ENCODE measurements at regions not wholly inside any gene's neighbourhood (a gene's known extent, or its start where the extent isn't known, plus 50 kb on each side); places are given as distances from the start of the nearest gene placed in this dataset.

GRCh38 chr1:245091818-245092637, 62.8 kb upstream of the KIF26B start:
- Histone ChIP-seq H3K27ac (ENCODE audit: low read depth in 1 of 3, low read length in 2 of 3) (peak overlapping the region in 2 of 3 donors; percentile 14 to 69), H3K36me3 (ENCODE audit: control insufficient read depth in 3 of 3, insufficient read depth in 2 of 3, low read depth in 1 of 3, low read length in 3 of 3) (peaks cover 0 to 4% (median 0%) of the 10 kb centered on the region in 3 donors), H3K4me1 (ENCODE audit: control insufficient read depth in 3 of 3, insufficient read depth in 2 of 3, low read depth in 1 of 3, low read length in 2 of 3) (no peaks in the 10 kb centered on the region), H3K9me3 (ENCODE audit: control insufficient read depth in 2 of 2, insufficient read depth in 1 of 2, low read depth in 1 of 2, low read length in 1 of 2) (no peaks in the 10 kb centered on the region), H3K27me3 (ENCODE audit: control insufficient read depth in 3 of 3, insufficient read depth in 3 of 3, low read length in 3 of 3) (no peaks in the 10 kb centered on the region), H3K4me3 (ENCODE audit: low read depth in 1 of 3, low read length in 3 of 3) (no peak overlapping the region)
- FAIRE-seq, result no peak
- peak; percentile 5 to 21 for DNase-seq
- WGBS, 3 donors, result 74 to 85% (median 83%) methylated on average over 12 of the region's 12 CpGs

DNA sequence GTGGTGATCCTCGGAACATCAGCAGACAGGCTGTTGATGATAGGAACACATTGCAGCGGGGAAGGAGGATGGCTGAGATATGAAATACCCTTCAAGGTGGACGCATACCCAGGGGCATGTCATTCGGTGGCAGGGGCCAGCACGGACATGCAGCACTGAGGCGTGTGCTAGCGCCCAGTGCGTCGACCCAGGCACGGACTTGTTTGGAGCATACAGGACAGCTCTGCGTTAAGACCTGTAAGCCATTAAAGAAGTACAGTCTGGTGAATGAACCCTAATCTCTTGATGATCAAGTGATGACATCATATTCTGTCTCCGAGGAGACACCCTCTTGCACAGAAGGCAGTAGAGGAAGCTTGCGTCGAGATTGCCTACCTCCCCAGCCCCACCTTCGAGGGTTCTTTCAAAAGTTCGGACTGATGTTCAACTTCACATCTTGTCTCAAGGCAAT, 63.6 kb upstream of the KIF26B start:
- no peaks in the 10 kb centered on the region for H3K27me3 ChIP-seq (ENCODE audit: control insufficient read depth in 3 of 3, insufficient read depth in 3 of 3, low read length in 3 of 3)
- no peak overlapping the region for H3K4me3 ChIP-seq (ENCODE audit: low read depth in 1 of 3, low read length in 3 of 3)
- H3K36me3 ChIP-seq (ENCODE audit: control insufficient read depth in 3 of 3, insufficient read depth in 2 of 3, low read depth in 1 of 3, low read length in 3 of 3), result peaks cover 0 to 4% (median 0%) of the 10 kb centered on the region in 3 donors
- H3K27ac ChIP-seq (ENCODE audit: low read depth in 1 of 3, low read length in 2 of 3), result no peak overlapping the region
- DNase-seq (no peak), FAIRE-seq (no peak)
- no peaks in the 10 kb centered on the region for H3K4me1 ChIP-seq (ENCODE audit: control insufficient read depth in 3 of 3, insufficient read depth in 2 of 3, low read depth in 1 of 3, low read length in 2 of 3)
- H3K9me3 ChIP-seq (ENCODE audit: control insufficient read depth in 2 of 2, insufficient read depth in 1 of 2, low read depth in 1 of 2, low read length in 1 of 2), result no peaks in the 10 kb centered on the region
- 94 to 97% (median 95%) methylated on average over 16 of the region's 16 CpGs for WGBS, 3 donors

- H3K36me3 ChIP-seq (ENCODE audit: control insufficient read depth in 3 of 3, insufficient read depth in 2 of 3, low read depth in 1 of 3, low read length in 3 of 3), result peaks cover 0 to 4% (median 0%) of the 10 kb centered on the region in 3 donors
- H3K27me3 ChIP-seq (ENCODE audit: control insufficient read depth in 3 of 3, insufficient read depth in 3 of 3, low read length in 3 of 3), result no peaks in the 10 kb centered on the region
- no peaks in the 10 kb centered on the region for H3K9me3 ChIP-seq (ENCODE audit: control insufficient read depth in 2 of 2, insufficient read depth in 1 of 2, low read depth in 1 of 2, low read length in 1 of 2)
- no peak overlapping the region for H3K4me3 ChIP-seq (ENCODE audit: low read depth in 1 of 3, low read length in 3 of 3)
- no peak for FAIRE-seq
- WGBS, 3 donors, result 88 to 90% (median 89%) methylated on average over 11 of the region's 11 CpGs
- no peak overlapping the region for H3K27ac ChIP-seq (ENCODE audit: low read depth in 1 of 3, low read length in 2 of 3)
- H3K4me1 ChIP-seq (ENCODE audit: control insufficient read depth in 3 of 3, insufficient read depth in 2 of 3, low read depth in 1 of 3, low read length in 2 of 3), result no peaks in the 10 kb centered on the region
- DNase-seq, result no peak
Observed at GRCh38 chr1:245090491-245091090, 64.2 kb upstream of the KIF26B start.

GRCh38 chr1:245087723-245088122, 67.1 kb upstream of the KIF26B start:
- FAIRE-seq, result no peak
- no peak overlapping the region for H3K4me3 ChIP-seq (ENCODE audit: low read depth in 1 of 3, low read length in 3 of 3)
- no peaks in the 10 kb centered on the region for H3K27me3 ChIP-seq (ENCODE audit: control insufficient read depth in 3 of 3, insufficient read depth in 3 of 3, low read length in 3 of 3)
- H3K4me1 ChIP-seq (ENCODE audit: control insufficient read depth in 3 of 3, insufficient read depth in 2 of 3, low read depth in 1 of 3, low read length in 2 of 3), result no peaks in the 10 kb centered on the region
- peaks cover 0 to 6% (median 0%) of the 10 kb centered on the region in 3 donors for H3K36me3 ChIP-seq (ENCODE audit: control insufficient read depth in 3 of 3, insufficient read depth in 2 of 3, low read depth in 1 of 3, low read length in 3 of 3)
- no peaks in the 10 kb centered on the region for H3K9me3 ChIP-seq (ENCODE audit: control insufficient read depth in 2 of 2, insufficient read depth in 1 of 2, low read depth in 1 of 2, low read length in 1 of 2)
- H3K27ac ChIP-seq (ENCODE audit: low read depth in 1 of 3, low read length in 2 of 3), result no peak overlapping the region
- no peak for DNase-seq
- WGBS, 3 donors, result 91% methylated on average over 4 of the region's 4 CpGs

DNA sequence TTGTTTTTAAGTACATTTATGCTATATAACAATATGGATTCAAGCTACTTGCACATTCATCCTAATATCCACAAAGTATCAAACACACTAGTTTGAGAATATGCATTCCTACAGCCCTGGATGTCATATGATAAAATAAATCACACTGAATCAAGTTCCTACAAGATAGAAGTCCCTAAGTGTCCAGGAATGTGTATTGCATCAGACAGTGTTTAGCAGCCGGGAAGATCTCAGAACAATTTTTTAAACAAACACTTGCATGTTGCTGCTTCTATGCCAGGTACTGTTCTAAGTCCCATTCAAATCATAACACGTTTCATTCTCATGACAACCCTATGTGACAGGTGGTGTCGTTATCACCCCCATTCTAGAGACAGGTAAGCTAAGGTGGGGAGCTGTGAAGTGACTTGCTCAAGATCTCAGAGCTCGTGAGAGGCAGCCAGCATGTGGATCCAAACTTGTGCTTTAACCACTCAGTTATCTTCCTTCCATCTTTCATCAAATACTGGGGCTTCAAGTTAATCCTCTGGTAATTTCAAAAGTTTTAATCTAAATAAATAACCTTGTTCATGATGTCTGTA, 68.3 kb upstream of the KIF26B start:
- 77 to 81% (median 81%) methylated on average over 4 of the region's 4 CpGs for WGBS, 3 donors
- peaks cover 0 to 6% (median 0%) of the 10 kb centered on the region in 3 donors for H3K36me3 ChIP-seq (ENCODE audit: control insufficient read depth in 3 of 3, insufficient read depth in 2 of 3, low read depth in 1 of 3, low read length in 3 of 3)
- no peak for DNase-seq
- H3K27me3 ChIP-seq (ENCODE audit: control insufficient read depth in 3 of 3, insufficient read depth in 3 of 3, low read length in 3 of 3), result no peaks in the 10 kb centered on the region
- H3K9me3 ChIP-seq (ENCODE audit: control insufficient read depth in 2 of 2, insufficient read depth in 1 of 2, low read depth in 1 of 2, low read length in 1 of 2), result no peaks in the 10 kb centered on the region
- no peak for FAIRE-seq
- no peak overlapping the region for H3K4me3 ChIP-seq (ENCODE audit: low read depth in 1 of 3, low read length in 3 of 3)
- no peaks in the 10 kb centered on the region for H3K4me1 ChIP-seq (ENCODE audit: control insufficient read depth in 3 of 3, insufficient read depth in 2 of 3, low read depth in 1 of 3, low read length in 2 of 3)
- H3K27ac ChIP-seq (ENCODE audit: low read depth in 1 of 3, low read length in 2 of 3), result no peak overlapping the region

- DNase-seq, result no peak
- no peaks in the 10 kb centered on the region for H3K4me1 ChIP-seq (ENCODE audit: control insufficient read depth in 3 of 3, insufficient read depth in 2 of 3, low read depth in 1 of 3, low read length in 2 of 3)
- no peak overlapping the region for H3K27ac ChIP-seq (ENCODE audit: low read depth in 1 of 3, low read length in 2 of 3)
- peaks cover 0 to 2% (median 0%) of the 10 kb centered on the region in 3 donors for H3K36me3 ChIP-seq (ENCODE audit: control insufficient read depth in 3 of 3, insufficient read depth in 2 of 3, low read depth in 1 of 3, low read length in 3 of 3)
- H3K9me3 ChIP-seq (ENCODE audit: control insufficient read depth in 2 of 2, insufficient read depth in 1 of 2, low read depth in 1 of 2, low read length in 1 of 2), result no peaks in the 10 kb centered on the region
- FAIRE-seq, result no peak
- WGBS, 3 donors, result 76 to 88% (median 85%) methylated on average over 9 of the region's 9 CpGs
- no peak overlapping the region for H3K4me3 ChIP-seq (ENCODE audit: low read depth in 1 of 3, low read length in 3 of 3)
- H3K27me3 ChIP-seq (ENCODE audit: control insufficient read depth in 3 of 3, insufficient read depth in 3 of 3, low read length in 3 of 3), result no peaks in the 10 kb centered on the region
Observed at GRCh38 chr1:245085508-245086095, 69.2 kb upstream of the KIF26B start.

DNA sequence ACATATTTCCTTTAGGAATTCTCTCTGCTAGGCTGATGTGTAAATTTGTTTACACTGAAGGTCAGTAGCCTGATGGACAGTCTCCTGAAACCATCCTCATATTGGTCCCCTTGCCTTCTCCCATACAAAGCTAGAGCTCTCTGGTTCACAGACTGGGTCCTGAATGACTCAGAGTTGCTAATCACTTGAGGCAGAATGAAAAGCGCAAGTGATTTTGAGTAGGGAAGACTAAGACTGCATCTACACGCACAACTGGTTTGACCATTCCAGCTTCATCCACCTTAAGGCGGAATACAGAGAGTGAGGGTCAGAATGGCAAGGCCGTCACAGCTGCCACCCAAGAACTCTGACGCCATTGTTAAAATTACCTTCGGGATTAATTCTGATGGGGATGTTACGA, 70.2 kb upstream of the KIF26B start:
- peaks cover 0 to 2% (median 0%) of the 10 kb centered on the region in 3 donors for H3K36me3 ChIP-seq (ENCODE audit: control insufficient read depth in 3 of 3, insufficient read depth in 2 of 3, low read depth in 1 of 3, low read length in 3 of 3)
- H3K27me3 ChIP-seq (ENCODE audit: control insufficient read depth in 3 of 3, insufficient read depth in 3 of 3, low read length in 3 of 3), result no peaks in the 10 kb centered on the region
- H3K27ac ChIP-seq (ENCODE audit: low read depth in 1 of 3, low read length in 2 of 3), result no peak overlapping the region
- FAIRE-seq (no peak), DNase-seq (no peak)
- H3K4me1 ChIP-seq (ENCODE audit: control insufficient read depth in 3 of 3, insufficient read depth in 2 of 3, low read depth in 1 of 3, low read length in 2 of 3), result no peaks in the 10 kb centered on the region
- H3K4me3 ChIP-seq (ENCODE audit: low read depth in 1 of 3, low read length in 3 of 3), result no peak overlapping the region
- no peaks in the 10 kb centered on the region for H3K9me3 ChIP-seq (ENCODE audit: control insufficient read depth in 2 of 2, insufficient read depth in 1 of 2, low read depth in 1 of 2, low read length in 1 of 2)
- 97 to 98% (median 97%) methylated on average over 7 of the region's 7 CpGs for whole genome bisulfite sequencing, 3 donors

DNA sequence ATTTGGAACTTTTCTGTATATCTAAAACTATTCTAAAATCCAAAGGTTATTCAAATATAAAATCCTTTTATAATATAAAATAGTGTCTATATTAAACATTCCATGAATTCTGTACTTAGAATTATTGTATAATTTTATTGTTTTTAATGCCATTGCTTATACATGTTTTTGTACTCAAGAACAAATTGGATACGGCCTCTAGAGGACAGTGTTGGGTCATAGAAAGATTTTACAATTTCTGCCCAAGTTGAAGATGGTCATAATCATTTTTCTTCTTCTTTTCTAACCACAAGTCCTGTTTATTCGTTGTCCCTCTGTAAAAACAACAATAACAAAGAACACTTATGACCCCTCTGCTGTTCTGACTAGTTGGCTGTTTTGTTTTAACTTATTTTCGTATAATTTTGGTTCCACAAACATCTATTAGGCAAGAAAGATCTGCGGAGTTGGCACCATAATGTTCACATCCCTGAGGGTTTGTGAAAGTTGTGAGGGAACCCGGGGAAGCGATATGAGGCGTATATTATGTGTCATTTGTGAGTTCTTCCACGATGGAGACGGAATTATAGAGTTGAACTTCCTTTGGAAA, 75.7 kb upstream of the KIF26B start:
- H3K36me3 ChIP-seq (ENCODE audit: control insufficient read depth in 3 of 3, insufficient read depth in 2 of 3, low read depth in 1 of 3, low read length in 3 of 3), result peaks cover 0 to 2% (median 0%) of the 10 kb centered on the region in 3 donors
- WGBS, 3 donors, result 63 to 71% (median 65%) methylated on average over 9 of the region's 9 CpGs
- DNase-seq (peak in 1 of 2 donors; percentile 51), FAIRE-seq (no peak)
- no peaks in the 10 kb centered on the region for H3K27me3 ChIP-seq (ENCODE audit: control insufficient read depth in 3 of 3, insufficient read depth in 3 of 3, low read length in 3 of 3)
- no peak overlapping the region for H3K27ac ChIP-seq (ENCODE audit: low read depth in 1 of 3, low read length in 2 of 3)
- no peaks in the 10 kb centered on the region for H3K9me3 ChIP-seq (ENCODE audit: control insufficient read depth in 2 of 2, insufficient read depth in 1 of 2, low read depth in 1 of 2, low read length in 1 of 2)
- no peak overlapping the region for H3K4me3 ChIP-seq (ENCODE audit: low read depth in 1 of 3, low read length in 3 of 3)
- H3K4me1 ChIP-seq (ENCODE audit: control insufficient read depth in 3 of 3, insufficient read depth in 2 of 3, low read depth in 1 of 3, low read length in 2 of 3), result no peaks in the 10 kb centered on the region

Data from small intestine (tissue), 7 donors.